ENCODE measurements at regions not wholly inside any gene's neighbourhood (a gene's known extent, or its start where the extent isn't known, plus 50 kb on each side); places are given as distances from the start of the nearest gene placed in this dataset.

GRCh38 chr2:2839782-2840531 is 508.9 kb upstream of the MYT1L start:
- TF ChIP-seq CTCF (IDR thresholded peaks at IDR 0.05; ENCODE audit: low read depth, low read length, missing control alignments) = no peak
- no peak overlapping the region for H3K4me3 ChIP-seq (ENCODE audit: low read depth, low read length)
- in situ Hi-C loops (cut with HindIII; ENCODE audit: low sequenced_read_pairs) = no loop called here
- DNase-seq (ENCODE audit: low read depth) = no peak

GRCh38 chr2:2839393-2839781 is 508.3 kb upstream of the MYT1L start:
- no peak for TF ChIP-seq CTCF (IDR thresholded peaks at IDR 0.05; ENCODE audit: low read depth, low read length, missing control alignments)
- DNase-seq (ENCODE audit: low read depth) = no peak
- in situ Hi-C loops (cut with HindIII; ENCODE audit: low sequenced_read_pairs) = no loop called here
- no peak overlapping the region for H3K4me3 ChIP-seq (ENCODE audit: low read depth, low read length)

GRCh38 chr2:2838548-2838845 is 507.4 kb upstream of the MYT1L start:
- no peak overlapping the region for H3K4me3 ChIP-seq (ENCODE audit: low read depth, low read length)
- in situ Hi-C loops (cut with HindIII; ENCODE audit: low sequenced_read_pairs) = no loop called here
- DNase-seq (ENCODE audit: low read depth) = no peak
- TF ChIP-seq CTCF (IDR thresholded peaks at IDR 0.05; ENCODE audit: low read depth, low read length, missing control alignments) = no peak

GRCh38 chr2:2837746-2838547 is 506.9 kb upstream of the MYT1L start:
- no peak for TF ChIP-seq CTCF (IDR thresholded peaks at IDR 0.05; ENCODE audit: low read depth, low read length, missing control alignments)
- H3K4me3 ChIP-seq (ENCODE audit: low read depth, low read length) = no peak overlapping the region
- in situ Hi-C loops (cut with HindIII; ENCODE audit: low sequenced_read_pairs) = no loop called here
- DNase-seq (ENCODE audit: low read depth) = no peak

GRCh38 chr2:2836343-2837070 is 505.4 kb upstream of the MYT1L start:
- no peak for TF ChIP-seq CTCF (IDR thresholded peaks at IDR 0.05; ENCODE audit: low read depth, low read length, missing control alignments)
- no peak overlapping the region for H3K4me3 ChIP-seq (ENCODE audit: low read depth, low read length)
- in situ Hi-C loops (cut with HindIII; ENCODE audit: low sequenced_read_pairs) = no loop called here
- DNase-seq (ENCODE audit: low read depth) = no peak

GRCh38 chr2:2834516-2835254 is 503.6 kb upstream of the MYT1L start:
- in situ Hi-C loops (cut with HindIII; ENCODE audit: low sequenced_read_pairs) = no loop called here
- DNase-seq (ENCODE audit: low read depth) = no peak
- no peak for TF ChIP-seq CTCF (IDR thresholded peaks at IDR 0.05; ENCODE audit: low read depth, low read length, missing control alignments)
- H3K4me3 ChIP-seq (ENCODE audit: low read depth, low read length) = no peak overlapping the region

All from astrocyte of the cerebellum (primary cell).